ENCODE measurements at regions not wholly inside any gene's neighbourhood (a gene's known extent, or its start where the extent isn't known, plus 50 kb on each side); places are given as distances from the start of the nearest gene placed in this dataset.

DNA sequence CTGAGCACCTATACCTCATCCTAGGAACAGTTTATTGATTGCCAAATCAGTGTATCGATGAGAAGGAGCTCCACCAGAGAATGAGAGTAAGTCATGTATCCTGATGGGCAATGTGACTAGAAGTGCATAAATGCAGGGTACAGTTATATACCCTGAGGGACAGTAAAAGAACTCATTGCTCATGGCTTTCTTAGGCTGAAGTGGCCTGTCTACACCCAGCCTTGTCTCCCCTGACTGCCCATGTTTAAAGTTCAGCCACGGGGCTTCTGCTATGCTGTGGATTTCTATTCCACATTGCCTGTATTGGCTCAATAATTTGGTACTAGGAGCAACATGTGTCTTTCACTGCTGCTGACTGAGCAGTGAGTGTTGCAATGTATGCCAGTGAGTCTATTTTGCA is 400.4 kb upstream of the IMPG1 start:
- no peak for TF ChIP-seq EZH2 (IDR thresholded peaks at IDR 0.05; ENCODE audit: low read length)
- TF ChIP-seq, protein P1, sequence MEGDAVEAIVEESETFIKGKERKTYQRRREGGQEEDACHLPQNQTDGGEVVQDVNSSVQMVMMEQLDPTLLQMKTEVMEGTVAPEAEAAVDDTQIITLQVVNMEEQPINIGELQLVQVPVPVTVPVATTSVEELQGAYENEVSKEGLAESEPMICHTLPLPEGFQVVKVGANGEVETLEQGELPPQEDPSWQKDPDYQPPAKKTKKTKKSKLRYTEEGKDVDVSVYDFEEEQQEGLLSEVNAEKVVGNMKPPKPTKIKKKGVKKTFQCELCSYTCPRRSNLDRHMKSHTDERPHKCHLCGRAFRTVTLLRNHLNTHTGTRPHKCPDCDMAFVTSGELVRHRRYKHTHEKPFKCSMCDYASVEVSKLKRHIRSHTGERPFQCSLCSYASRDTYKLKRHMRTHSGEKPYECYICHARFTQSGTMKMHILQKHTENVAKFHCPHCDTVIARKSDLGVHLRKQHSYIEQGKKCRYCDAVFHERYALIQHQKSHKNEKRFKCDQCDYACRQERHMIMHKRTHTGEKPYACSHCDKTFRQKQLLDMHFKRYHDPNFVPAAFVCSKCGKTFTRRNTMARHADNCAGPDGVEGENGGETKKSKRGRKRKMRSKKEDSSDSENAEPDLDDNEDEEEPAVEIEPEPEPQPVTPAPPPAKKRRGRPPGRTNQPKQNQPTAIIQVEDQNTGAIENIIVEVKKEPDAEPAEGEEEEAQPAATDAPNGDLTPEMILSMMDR (optimal IDR thresholded peaks at IDR 0.05 in 1 of 3, IDR thresholded peaks at IDR 0.05 in 1 of 3, conservative IDR thresholded peaks at IDR 0.05 in 1 of 3; ENCODE audit: extremely low read depth in 1 of 3, insufficient read depth in 2 of 3, low read length in 3 of 3), result no peak

Data from keratinocyte (primary cell).